ENCODE measurements at regions not wholly inside any gene's neighbourhood (a gene's known extent, or its start where the extent isn't known, plus 50 kb on each side); places are given as distances from the start of the nearest gene placed in this dataset.
"Not testable (repeated sequence)": the region's sequence is repeated elsewhere in the genome, so short reads cannot be mapped to it uniquely, and the experiment has no call there.

DNA sequence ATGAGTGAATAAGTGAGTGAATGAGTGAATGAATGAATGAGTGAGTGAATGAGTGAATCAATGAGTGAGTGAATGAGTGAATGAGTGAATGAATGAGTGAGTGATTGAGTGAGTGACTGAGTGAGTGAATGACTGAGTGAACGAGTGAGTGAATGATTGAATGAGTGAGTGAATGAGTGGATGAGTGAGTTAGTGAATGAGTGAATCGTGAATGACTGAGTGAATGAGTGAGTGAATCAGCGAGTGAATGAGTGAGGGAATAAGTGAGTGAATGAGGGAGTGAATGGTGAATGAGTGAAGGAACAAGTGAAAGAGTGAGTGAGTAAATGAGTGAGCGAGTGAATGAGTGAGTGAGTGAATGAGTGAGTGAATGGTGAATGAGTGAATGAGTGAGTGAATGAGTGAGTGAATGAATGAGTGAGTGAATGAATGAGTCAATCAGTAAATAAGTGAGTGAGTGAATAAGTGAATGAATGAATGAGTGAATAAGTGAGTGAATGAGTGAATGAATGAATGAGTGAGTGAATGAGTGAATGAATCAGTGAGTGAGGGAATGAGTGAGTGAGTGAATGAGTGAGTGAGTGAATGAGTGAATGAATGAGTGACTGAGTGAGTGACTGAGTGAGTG lies 135.7 kb upstream of the ZNF469 start:
- H3K27ac ChIP-seq; H3K9me3 ChIP-seq (ENCODE audit: low read depth); H4K20me1 ChIP-seq (ENCODE audit: insufficient read depth, poor library complexity, severe bottlenecking): not testable (repeated sequence)

GRCh38 chr16:88247583-88247966 lies 135.2 kb upstream of the ZNF469 start:
- not testable (repeated sequence) for H3K79me2 ChIP-seq; DNase-seq (ENCODE audit: low spot score); H3K27me3 ChIP-seq; H3K27ac ChIP-seq; H3K4me2 ChIP-seq; H4K20me1 ChIP-seq (ENCODE audit: insufficient read depth, poor library complexity, severe bottlenecking); H3K9me2 ChIP-seq (replicated peaks; ENCODE audit: insufficient read depth); H3K36me3 ChIP-seq (replicated peaks; ENCODE audit: insufficient read depth, low read depth); H3K4me1 ChIP-seq (ENCODE audit: insufficient read depth); H3K4me3 ChIP-seq; H3K9me3 ChIP-seq (ENCODE audit: low read depth); H2AFZ ChIP-seq
- WGBS (ENCODE audit: low lambda C conversion rate, missing lambda C conversion rate), result 83% methylated on average over 5 of the region's 5 CpGs

More for the DNA sequence above, 135.7 kb upstream of the ZNF469 start:
- not testable (repeated sequence) for H2AFZ ChIP-seq; H3K4me3 ChIP-seq; DNase-seq (ENCODE audit: low spot score); H3K4me2 ChIP-seq; H3K4me1 ChIP-seq (ENCODE audit: insufficient read depth); H3K79me2 ChIP-seq; H3K36me3 ChIP-seq (replicated peaks; ENCODE audit: insufficient read depth, low read depth); H3K27me3 ChIP-seq; H3K9me2 ChIP-seq (replicated peaks; ENCODE audit: insufficient read depth)
- WGBS (ENCODE audit: low lambda C conversion rate, missing lambda C conversion rate), result 85% methylated on average over 4 of the region's 4 CpGs

- not testable (repeated sequence) for H3K79me2 ChIP-seq
Measured at GRCh38 chr16:88248761-88249160, 134.0 kb upstream of the ZNF469 start.

GRCh38 chr16:88250381-88250780 lies 132.4 kb upstream of the ZNF469 start:
- not testable (repeated sequence) for DNase-seq (ENCODE audit: low spot score); H3K9me2 ChIP-seq (replicated peaks; ENCODE audit: insufficient read depth); H3K27me3 ChIP-seq; H3K9me3 ChIP-seq (ENCODE audit: low read depth); H3K27ac ChIP-seq; H3K4me3 ChIP-seq; H2AFZ ChIP-seq; H3K4me2 ChIP-seq; H3K4me1 ChIP-seq (ENCODE audit: insufficient read depth); H3K36me3 ChIP-seq (replicated peaks; ENCODE audit: insufficient read depth, low read depth); H4K20me1 ChIP-seq (ENCODE audit: insufficient read depth, poor library complexity, severe bottlenecking); H3K79me2 ChIP-seq
- WGBS (ENCODE audit: low lambda C conversion rate, missing lambda C conversion rate), result 82% methylated on average over 5 of the region's 5 CpGs

More at GRCh38 chr16:88248761-88249160, 134.0 kb upstream of the ZNF469 start:
- not testable (repeated sequence) for H3K9me2 ChIP-seq (replicated peaks; ENCODE audit: insufficient read depth); H3K36me3 ChIP-seq (replicated peaks; ENCODE audit: insufficient read depth, low read depth); H3K27ac ChIP-seq; H3K27me3 ChIP-seq; H3K4me1 ChIP-seq (ENCODE audit: insufficient read depth); H3K4me2 ChIP-seq; H3K4me3 ChIP-seq; H2AFZ ChIP-seq; H4K20me1 ChIP-seq (ENCODE audit: insufficient read depth, poor library complexity, severe bottlenecking); DNase-seq (ENCODE audit: low spot score); H3K9me3 ChIP-seq (ENCODE audit: low read depth)
- WGBS (ENCODE audit: low lambda C conversion rate, missing lambda C conversion rate), result 81% methylated on average over 9 of the region's 9 CpGs

DNA sequence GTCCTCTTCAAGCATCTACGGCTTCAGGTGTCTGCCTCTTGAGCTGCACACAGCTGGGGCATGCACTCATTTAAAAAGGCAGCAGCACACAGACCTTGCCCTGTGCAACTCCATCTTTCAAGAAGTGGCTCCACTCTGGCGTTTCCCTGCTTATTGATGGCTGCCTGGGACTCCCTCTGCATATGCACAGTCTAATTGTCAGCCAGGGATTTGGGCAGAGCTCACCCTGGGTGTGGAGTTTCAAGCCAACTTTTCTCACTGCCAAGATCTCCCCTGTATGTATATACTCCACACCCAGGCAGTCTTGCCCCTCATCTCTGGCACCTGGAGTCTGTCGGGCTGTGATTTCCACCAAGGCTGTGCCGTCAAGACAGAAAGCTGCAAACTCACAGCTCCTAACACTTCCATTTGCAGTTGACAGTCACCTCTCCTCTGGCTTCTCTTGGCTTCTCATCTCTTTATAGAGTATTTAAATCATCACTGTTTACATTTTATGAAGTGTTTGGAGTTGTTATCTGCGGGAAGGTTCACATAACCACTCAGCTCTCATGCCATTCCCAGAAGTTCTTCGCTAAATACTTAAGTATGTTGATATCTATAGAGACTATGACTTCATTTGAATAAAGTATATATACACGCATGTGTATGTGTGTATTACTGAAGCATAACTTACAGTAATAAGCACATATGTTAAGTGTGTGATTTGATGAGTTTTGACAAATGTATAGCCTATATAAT lies 130.5 kb upstream of the ZNF469 start:
- H3K4me3 ChIP-seq; DNase-seq (ENCODE audit: low spot score); H3K4me1 ChIP-seq (ENCODE audit: insufficient read depth); H2AFZ ChIP-seq; H3K9me2 ChIP-seq (replicated peaks; ENCODE audit: insufficient read depth); H3K4me2 ChIP-seq; H3K9me3 ChIP-seq (ENCODE audit: low read depth); H3K79me2 ChIP-seq; H4K20me1 ChIP-seq (ENCODE audit: insufficient read depth, poor library complexity, severe bottlenecking); H3K27me3 ChIP-seq; H3K36me3 ChIP-seq (replicated peaks; ENCODE audit: insufficient read depth, low read depth); H3K27ac ChIP-seq: not testable (repeated sequence)
- WGBS (ENCODE audit: low lambda C conversion rate, missing lambda C conversion rate), result 33% methylated on average over 4 of the region's 7 CpGs

- not testable (repeated sequence) for DNase-seq (ENCODE audit: low spot score); H3K79me2 ChIP-seq; H4K20me1 ChIP-seq (ENCODE audit: insufficient read depth, poor library complexity, severe bottlenecking); H3K9me3 ChIP-seq (ENCODE audit: low read depth); H3K27me3 ChIP-seq; H3K4me2 ChIP-seq; H3K4me3 ChIP-seq; H3K36me3 ChIP-seq (replicated peaks; ENCODE audit: insufficient read depth, low read depth); H3K27ac ChIP-seq; H3K9me2 ChIP-seq (replicated peaks; ENCODE audit: insufficient read depth); H2AFZ ChIP-seq
- whole genome bisulfite sequencing (ENCODE audit: low lambda C conversion rate, missing lambda C conversion rate), result 89% methylated on average over 2 of the region's 2 CpGs
- H3K4me1 ChIP-seq (ENCODE audit: insufficient read depth), result peaks cover 19% of the 10 kb centered on the region
Measured at GRCh38 chr16:88258141-88258540, 124.6 kb upstream of the ZNF469 start.

DNA sequence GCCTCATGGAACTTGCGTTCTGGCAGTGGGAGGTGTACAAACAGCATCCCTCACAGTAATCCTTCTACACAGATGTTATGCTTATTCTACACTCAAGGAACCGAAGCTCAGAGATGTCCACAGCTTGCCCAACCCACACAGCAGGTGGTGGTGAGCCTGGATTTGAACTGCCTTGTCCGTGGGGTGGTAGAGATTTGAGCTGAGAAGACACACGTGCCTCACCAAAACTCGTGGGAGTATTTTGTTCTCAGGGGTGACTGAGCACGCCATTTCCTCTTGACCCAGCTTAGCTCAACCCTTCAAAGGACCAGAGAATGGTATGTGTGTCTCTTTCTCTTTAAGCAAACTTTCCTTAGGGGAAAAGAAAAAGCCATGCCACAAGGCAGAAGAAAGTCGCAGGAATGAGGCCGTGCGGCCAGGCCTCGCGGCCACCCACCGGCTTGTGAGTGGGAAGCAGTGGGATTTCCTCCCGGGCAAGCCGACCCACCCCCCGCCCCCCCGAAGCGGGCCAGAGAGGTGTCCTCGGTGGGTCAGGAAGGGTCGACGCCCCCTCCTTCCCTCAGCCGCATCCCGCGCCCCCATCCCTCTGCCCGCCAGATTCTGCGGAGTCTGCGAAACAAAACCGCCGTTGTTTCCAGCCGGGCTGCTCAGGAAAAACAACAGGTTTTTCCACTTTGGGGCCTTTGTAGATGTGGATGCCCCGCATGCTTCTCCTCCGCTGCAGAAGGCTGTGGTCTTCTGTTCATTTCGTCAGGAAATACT lies 123.8 kb upstream of the ZNF469 start:
- H3K27ac ChIP-seq; H2AFZ ChIP-seq; H3K36me3 ChIP-seq (replicated peaks; ENCODE audit: insufficient read depth, low read depth); H3K9me2 ChIP-seq (replicated peaks; ENCODE audit: insufficient read depth); H3K27me3 ChIP-seq; H3K79me2 ChIP-seq; H4K20me1 ChIP-seq (ENCODE audit: insufficient read depth, poor library complexity, severe bottlenecking); H3K4me3 ChIP-seq; H3K9me3 ChIP-seq (ENCODE audit: low read depth); DNase-seq (ENCODE audit: low spot score): not testable (repeated sequence)
- Histone ChIP-seq H3K4me2 (peak overlapping the region; percentile 44), H3K4me1 (ENCODE audit: insufficient read depth) (peaks cover 23% of the 10 kb centered on the region)
- WGBS (ENCODE audit: low lambda C conversion rate, missing lambda C conversion rate), result 38% methylated on average over 20 of the region's 32 CpGs

- Histone ChIP-seq H3K4me1 (ENCODE audit: insufficient read depth) (peaks cover 25% of the 10 kb centered on the region), H3K4me2 (peak overlapping the region; percentile 44)
- H3K9me3 ChIP-seq (ENCODE audit: low read depth); H2AFZ ChIP-seq; H3K4me3 ChIP-seq; H4K20me1 ChIP-seq (ENCODE audit: insufficient read depth, poor library complexity, severe bottlenecking); H3K36me3 ChIP-seq (replicated peaks; ENCODE audit: insufficient read depth, low read depth); DNase-seq (ENCODE audit: low spot score); H3K9me2 ChIP-seq (replicated peaks; ENCODE audit: insufficient read depth); H3K79me2 ChIP-seq; H3K27ac ChIP-seq; H3K27me3 ChIP-seq: not testable (repeated sequence)
- 79% methylated on average over 10 of the region's 10 CpGs for whole genome bisulfite sequencing (ENCODE audit: low lambda C conversion rate, missing lambda C conversion rate)
Measured at GRCh38 chr16:88259538-88259937, 123.2 kb upstream of the ZNF469 start.

Data from hepatocyte (in vitro differentiated cells).